ENCODE measurements at regions not wholly inside any gene's neighbourhood (a gene's known extent, or its start where the extent isn't known, plus 50 kb on each side); places are given as distances from the start of the nearest gene placed in this dataset.
A peak's percentile ranks its signal among the peaks of the same experiment; 100 is the strongest.

DNA sequence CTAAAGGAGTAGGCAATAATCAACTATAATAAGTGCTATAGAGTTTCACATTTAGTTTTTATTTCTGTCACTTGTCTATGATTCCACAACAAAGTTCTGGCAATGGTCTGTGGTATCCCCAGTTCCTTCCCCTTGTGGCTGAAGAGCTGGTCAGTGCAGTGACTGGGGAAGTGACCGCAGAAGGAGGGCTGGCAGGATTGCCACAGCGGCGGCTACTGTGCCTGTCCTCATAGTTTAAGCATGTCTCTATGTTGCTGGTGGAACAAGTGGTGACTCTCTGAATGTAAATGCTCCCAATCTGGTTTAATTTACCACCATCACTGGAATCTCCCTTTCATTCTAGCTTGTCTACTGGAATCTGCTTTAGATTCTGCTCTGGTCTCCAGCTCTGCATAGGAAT is 170.6 kb upstream of the GK2 start:
- WGBS, 2 donors, result 69 to 80% methylated on average over 3 of the region's 3 CpGs
- Histone ChIP-seq H3K27ac (no peak overlapping the region), H3K36me3 (no peaks in the 10 kb centered on the region), H3K9me3 (no peaks in the 10 kb centered on the region), H3K27me3 (no peaks in the 10 kb centered on the region), H3K4me1 (no peaks in the 10 kb centered on the region), H3K4me3 (no peak overlapping the region)
- DNase-seq (peak; percentile 2 to 30), ATAC-seq (ENCODE audit: low FRiP score in 2 of 2) (peak in 1 of 2 donors; percentile 71)
- TF ChIP-seq, protein P1, sequence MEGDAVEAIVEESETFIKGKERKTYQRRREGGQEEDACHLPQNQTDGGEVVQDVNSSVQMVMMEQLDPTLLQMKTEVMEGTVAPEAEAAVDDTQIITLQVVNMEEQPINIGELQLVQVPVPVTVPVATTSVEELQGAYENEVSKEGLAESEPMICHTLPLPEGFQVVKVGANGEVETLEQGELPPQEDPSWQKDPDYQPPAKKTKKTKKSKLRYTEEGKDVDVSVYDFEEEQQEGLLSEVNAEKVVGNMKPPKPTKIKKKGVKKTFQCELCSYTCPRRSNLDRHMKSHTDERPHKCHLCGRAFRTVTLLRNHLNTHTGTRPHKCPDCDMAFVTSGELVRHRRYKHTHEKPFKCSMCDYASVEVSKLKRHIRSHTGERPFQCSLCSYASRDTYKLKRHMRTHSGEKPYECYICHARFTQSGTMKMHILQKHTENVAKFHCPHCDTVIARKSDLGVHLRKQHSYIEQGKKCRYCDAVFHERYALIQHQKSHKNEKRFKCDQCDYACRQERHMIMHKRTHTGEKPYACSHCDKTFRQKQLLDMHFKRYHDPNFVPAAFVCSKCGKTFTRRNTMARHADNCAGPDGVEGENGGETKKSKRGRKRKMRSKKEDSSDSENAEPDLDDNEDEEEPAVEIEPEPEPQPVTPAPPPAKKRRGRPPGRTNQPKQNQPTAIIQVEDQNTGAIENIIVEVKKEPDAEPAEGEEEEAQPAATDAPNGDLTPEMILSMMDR (IDR thresholded peaks at IDR 0.05), result no peak
- TF ChIP-seq POLR2A (IDR thresholded peaks at IDR 0.05), result no peak

DNA sequence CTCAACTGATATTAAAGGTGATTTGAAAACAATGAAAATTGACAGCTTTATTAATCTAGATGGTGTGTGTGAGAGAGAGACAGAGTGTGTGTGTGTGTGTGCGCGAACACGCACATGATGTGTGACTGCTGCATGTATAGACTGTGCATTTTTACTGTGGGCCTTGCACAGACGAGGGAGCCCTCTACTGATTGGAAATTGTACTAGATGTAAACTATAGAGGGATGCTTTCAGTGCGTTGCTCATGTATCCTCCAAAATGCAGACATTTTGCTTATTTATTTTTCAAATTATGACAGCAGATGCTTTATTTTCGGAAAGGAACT is 168.4 kb upstream of the GK2 start:
- Histone ChIP-seq H3K9me3 (no peaks in the 10 kb centered on the region), H3K4me3 (no peak overlapping the region), H3K27ac (no peak overlapping the region), H3K4me1 (no peaks in the 10 kb centered on the region), H3K27me3 (no peaks in the 10 kb centered on the region), H3K36me3 (no peaks in the 10 kb centered on the region)
- ATAC-seq (ENCODE audit: low FRiP score in 2 of 2), result peak; percentile 57 to 69
- WGBS, 2 donors, result 45 to 46% methylated on average over 6 of the region's 6 CpGs
- no peak for DNase-seq
- TF ChIP-seq, protein P1 (IDR thresholded peaks at IDR 0.05), result peak in 3 of 6 experiments; percentile 10 to 22 (median 19)
- no peak for TF ChIP-seq POLR2AphosphoS5 (IDR thresholded peaks at IDR 0.05)

DNA sequence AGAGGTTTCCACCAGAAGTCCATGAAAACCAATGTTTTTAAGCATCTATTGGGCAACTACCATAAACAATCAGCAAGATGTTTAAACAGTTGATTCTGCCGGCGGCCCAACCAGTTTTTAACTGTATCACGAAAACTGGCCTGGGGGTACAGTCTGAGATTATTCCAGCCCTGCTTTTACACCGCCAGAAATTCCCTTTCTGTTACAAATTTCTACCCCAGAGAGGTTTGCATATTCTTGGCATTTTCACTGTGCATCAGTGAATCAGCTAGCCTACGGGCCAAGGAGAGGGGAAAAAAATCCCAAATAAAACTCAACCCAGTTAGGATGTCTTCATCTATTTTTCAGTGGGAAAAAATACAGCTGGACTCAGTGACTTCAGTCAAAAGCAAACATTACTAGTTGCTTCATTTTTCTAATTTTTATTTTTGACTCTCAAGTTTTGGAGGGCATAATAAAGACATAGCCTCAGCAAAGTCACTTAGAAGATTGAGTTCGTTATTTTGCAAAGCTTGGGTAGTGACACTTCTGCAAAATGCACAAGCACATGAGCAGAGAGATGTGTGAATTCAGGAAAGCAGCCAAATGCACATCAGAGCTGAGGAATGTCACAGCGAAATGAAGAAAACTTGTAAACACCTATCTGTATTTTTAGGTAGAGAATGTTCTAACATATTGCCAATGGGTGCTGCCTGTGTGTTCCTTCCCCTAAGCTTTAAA is 167.8 kb upstream of the GK2 start:
- no peak for DNase-seq
- ATAC-seq (ENCODE audit: low FRiP score in 2 of 2), result peak in 1 of 2 donors; percentile 77

DNA sequence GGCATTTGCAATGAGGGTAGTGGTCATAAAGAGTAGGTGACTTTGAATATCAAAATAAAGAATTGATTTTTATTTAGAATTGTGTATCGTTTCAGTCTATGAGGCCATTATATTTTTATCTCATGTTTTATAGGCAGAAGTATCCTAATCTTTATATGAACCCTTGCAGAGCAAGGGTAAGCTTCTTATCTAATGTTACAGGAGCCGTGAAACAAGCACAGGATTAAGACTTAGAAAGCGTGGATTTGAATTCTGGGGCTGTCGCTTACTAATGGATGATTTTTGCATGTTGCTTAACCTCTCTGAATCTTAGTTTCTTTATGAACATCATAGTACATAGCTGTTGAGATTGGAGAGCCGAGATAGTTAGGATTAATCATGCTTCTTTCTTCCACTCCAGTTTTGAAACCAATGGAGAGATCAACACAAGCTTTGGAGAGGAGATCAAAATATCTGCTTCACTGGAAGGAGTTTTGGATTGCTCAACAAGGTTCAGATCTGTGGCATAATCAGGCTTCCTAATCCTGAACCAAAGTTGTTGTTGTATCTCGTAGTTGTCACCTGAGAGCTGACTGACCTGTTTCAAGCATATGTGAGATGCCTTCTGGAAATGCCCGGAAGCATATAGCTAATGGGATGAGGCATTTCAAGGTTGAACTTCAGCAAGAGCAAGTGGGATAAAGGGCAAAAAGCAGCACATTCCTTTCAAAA is 166.9 kb upstream of the GK2 start:
- WGBS, 2 donors, result 81 to 85% methylated on average over 7 of the region's 7 CpGs
- Histone ChIP-seq H3K36me3 (no peaks in the 10 kb centered on the region), H3K27me3 (no peaks in the 10 kb centered on the region), H3K4me3 (no peak overlapping the region), H3K27ac (no peak overlapping the region), H3K4me1 (no peaks in the 10 kb centered on the region), H3K9me3 (no peaks in the 10 kb centered on the region)
- ATAC-seq (ENCODE audit: low FRiP score in 2 of 2), result peak in 1 of 2 donors; percentile 26
- TF ChIP-seq, protein P1 (IDR thresholded peaks at IDR 0.05), result no peak
- no peak for TF ChIP-seq POLR2AphosphoS5 (IDR thresholded peaks at IDR 0.05)
- TF ChIP-seq EP300 (IDR thresholded peaks at IDR 0.05), result no peak
- TF ChIP-seq POLR2A (IDR thresholded peaks at IDR 0.05), result no peak
- no peak for DNase-seq

More for the DNA sequence above, 167.8 kb upstream of the GK2 start:
- TF ChIP-seq EP300 (IDR thresholded peaks at IDR 0.05) (no peak), POLR2AphosphoS5 (IDR thresholded peaks at IDR 0.05) (no peak), POLR2A (IDR thresholded peaks at IDR 0.05) (no peak)
- TF ChIP-seq, protein P1 (IDR thresholded peaks at IDR 0.05), result no peak
- H3K4me3 ChIP-seq, result no peak overlapping the region
- no peak overlapping the region for H3K27ac ChIP-seq
- no peaks in the 10 kb centered on the region for H3K9me3 ChIP-seq
- H3K36me3 ChIP-seq, result no peaks in the 10 kb centered on the region
- WGBS, 2 donors, result 76 to 79% methylated on average over 7 of the region's 7 CpGs
- H3K27me3 ChIP-seq, result no peaks in the 10 kb centered on the region
- H3K4me1 ChIP-seq, result no peaks in the 10 kb centered on the region

DNA sequence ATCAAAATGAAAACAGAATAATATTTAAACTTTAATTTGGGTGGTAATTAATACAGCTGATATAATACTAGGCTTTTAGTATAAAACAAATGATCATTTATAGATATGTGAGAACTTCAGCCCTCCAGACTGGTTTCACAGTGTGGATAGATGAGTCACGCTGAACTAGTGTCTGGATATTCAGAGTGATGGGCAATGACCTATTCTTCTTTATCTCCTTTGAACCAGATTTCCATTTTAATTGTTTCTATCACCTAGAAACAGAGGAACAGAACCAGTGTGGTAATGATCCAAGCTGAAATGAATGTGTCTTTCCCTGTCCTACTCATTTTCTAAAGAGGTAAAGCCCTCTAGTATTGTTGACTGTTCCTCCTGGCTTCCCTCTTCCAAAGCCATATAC is 155.2 kb upstream of the GK2 start:
- no peak for ATAC-seq (ENCODE audit: low FRiP score in 2 of 2)
- WGBS, 2 donors, result 96 to 100% methylated on average over 1 of the region's 1 CpG
- Histone ChIP-seq H3K27me3 (no peaks in the 10 kb centered on the region), H3K27ac (no peak overlapping the region), H3K4me1 (no peaks in the 10 kb centered on the region), H3K9me3 (no peaks in the 10 kb centered on the region), H3K36me3 (no peaks in the 10 kb centered on the region), H3K4me3 (no peak overlapping the region)
- TF ChIP-seq EP300 (IDR thresholded peaks at IDR 0.05), result no peak
- no peak for DNase-seq

Data from upper lobe of left lung (tissue), 6 donors.